SK-N-SH (cell line): ENCODE measurements at regions not wholly inside any gene's neighbourhood (a gene's known extent, or its start where the extent isn't known, plus 50 kb on each side); places are given as distances from the start of the nearest gene placed in this dataset.

ENCODE experiments used
- EP300 ChIP-seq, 2 experiments: IDR thresholded peaks; 2 replicates each; pipeline versions ENCODE4 v1.4.0 to v1.6.1; 2012; ENCODE audit warnings: borderline replicate concordance in 1 of 2, low read depth in 1 of 2, low read length in 1 of 2
- GABPA ChIP-seq: IDR thresholded peaks from 2 replicates; pipeline ENCODE4 v1.4.0; 2012; ENCODE audit warnings: low read depth, mild to moderate bottlenecking
- RAD21 ChIP-seq: IDR thresholded peaks from 2 replicates; pipeline ENCODE4 v1.6.1; 2012; ENCODE audit warnings: mild to moderate bottlenecking, low read length
- SIN3A ChIP-seq: IDR thresholded peaks from 2 replicates; pipeline ENCODE4 v1.6.1; 2012; ENCODE audit warnings: low read depth, mild to moderate bottlenecking, low read length, moderate library complexity, borderline replicate concordance
- SMC3 ChIP-seq: IDR thresholded peaks from 2 replicates; pipeline ENCODE4 v1.6.1; 2012; ENCODE audit warnings: low read depth, low read length, improper control_type of control experiment
- TAF1 ChIP-seq: IDR thresholded peaks from 2 replicates; pipeline ENCODE4 v1.6.1; 2012; ENCODE audit warnings: low read depth, mild to moderate bottlenecking, low read length, moderate library complexity, borderline replicate concordance
- TF ChIP-seq, protein P1 (sequence below): fragments of 200-600 bp; sonication (generic); IDR thresholded peaks from 2 replicates; pipeline ENCODE4 v1.6.1; 2017; ENCODE audit warnings: antibody characterized with exemption, mild to moderate bottlenecking, moderate library complexity
- TF ChIP-seq, protein P2 (sequence below): IDR thresholded peaks from 2 replicates; pipeline ENCODE4 v1.4.0; 2012; ENCODE audit warnings: low read depth, borderline replicate concordance
- TF ChIP-seq, protein P3 (sequence below): fragments of 150-350 bp; IDR thresholded peaks from 2 replicates; pipeline ENCODE4 v1.6.1; 2016; ENCODE audit warnings: mild to moderate bottlenecking, low read depth, low read length

DNA sequence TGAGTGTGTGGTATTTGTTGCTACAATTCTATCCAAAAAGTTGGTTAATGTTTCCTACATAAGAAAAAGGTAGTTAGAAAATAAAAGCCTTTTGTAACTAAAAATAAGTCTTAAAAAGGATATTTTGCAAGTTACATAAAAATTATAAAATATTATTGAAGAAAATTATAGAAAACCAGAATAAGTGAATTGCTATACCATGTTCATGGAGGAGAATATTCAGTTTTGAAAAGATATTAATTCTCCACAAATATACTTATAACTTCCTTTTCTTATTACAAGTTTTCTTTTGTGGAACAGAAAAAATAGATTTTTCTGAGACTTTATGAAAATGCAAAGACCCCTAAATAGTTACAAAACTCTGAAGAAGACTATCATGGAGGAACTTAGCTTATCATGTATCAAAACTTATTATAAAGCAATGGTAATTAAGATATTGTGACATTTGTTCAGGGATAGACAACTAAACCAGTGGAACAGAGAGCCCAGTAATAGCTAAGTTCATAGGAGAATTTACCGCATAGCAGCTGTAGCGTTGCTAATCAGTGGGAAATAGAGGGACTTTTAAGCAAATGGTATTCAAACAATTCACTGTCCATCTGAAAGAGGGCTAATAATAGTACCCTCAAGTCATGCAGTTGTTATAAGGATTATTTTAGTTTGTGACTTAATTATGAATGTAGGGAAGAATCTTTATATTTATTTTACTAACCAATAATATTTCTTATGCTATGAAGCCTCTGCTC is 515.2 kb upstream of the ZNF608 start:
- TF ChIP-seq, protein P1, sequence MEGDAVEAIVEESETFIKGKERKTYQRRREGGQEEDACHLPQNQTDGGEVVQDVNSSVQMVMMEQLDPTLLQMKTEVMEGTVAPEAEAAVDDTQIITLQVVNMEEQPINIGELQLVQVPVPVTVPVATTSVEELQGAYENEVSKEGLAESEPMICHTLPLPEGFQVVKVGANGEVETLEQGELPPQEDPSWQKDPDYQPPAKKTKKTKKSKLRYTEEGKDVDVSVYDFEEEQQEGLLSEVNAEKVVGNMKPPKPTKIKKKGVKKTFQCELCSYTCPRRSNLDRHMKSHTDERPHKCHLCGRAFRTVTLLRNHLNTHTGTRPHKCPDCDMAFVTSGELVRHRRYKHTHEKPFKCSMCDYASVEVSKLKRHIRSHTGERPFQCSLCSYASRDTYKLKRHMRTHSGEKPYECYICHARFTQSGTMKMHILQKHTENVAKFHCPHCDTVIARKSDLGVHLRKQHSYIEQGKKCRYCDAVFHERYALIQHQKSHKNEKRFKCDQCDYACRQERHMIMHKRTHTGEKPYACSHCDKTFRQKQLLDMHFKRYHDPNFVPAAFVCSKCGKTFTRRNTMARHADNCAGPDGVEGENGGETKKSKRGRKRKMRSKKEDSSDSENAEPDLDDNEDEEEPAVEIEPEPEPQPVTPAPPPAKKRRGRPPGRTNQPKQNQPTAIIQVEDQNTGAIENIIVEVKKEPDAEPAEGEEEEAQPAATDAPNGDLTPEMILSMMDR: no peak
- TF ChIP-seq SMC3 (no peak), TAF1 (no peak), GABPA (no peak), EP300 (IDR thresholded peaks at IDR 0.05; ENCODE audit: borderline replicate concordance in 1 of 2, low read depth in 1 of 2, low read length in 1 of 2) (no peak), RAD21 (no peak), SIN3A (no peak)
- TF ChIP-seq, protein P2, sequence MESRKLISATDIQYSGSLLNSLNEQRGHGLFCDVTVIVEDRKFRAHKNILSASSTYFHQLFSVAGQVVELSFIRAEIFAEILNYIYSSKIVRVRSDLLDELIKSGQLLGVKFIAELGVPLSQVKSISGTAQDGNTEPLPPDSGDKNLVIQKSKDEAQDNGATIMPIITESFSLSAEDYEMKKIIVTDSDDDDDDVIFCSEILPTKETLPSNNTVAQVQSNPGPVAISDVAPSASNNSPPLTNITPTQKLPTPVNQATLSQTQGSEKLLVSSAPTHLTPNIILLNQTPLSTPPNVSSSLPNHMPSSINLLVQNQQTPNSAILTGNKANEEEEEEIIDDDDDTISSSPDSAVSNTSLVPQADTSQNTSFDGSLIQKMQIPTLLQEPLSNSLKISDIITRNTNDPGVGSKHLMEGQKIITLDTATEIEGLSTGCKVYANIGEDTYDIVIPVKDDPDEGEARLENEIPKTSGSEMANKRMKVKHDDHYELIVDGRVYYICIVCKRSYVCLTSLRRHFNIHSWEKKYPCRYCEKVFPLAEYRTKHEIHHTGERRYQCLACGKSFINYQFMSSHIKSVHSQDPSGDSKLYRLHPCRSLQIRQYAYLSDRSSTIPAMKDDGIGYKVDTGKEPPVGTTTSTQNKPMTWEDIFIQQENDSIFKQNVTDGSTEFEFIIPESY: no peak
- TF ChIP-seq, protein P3, sequence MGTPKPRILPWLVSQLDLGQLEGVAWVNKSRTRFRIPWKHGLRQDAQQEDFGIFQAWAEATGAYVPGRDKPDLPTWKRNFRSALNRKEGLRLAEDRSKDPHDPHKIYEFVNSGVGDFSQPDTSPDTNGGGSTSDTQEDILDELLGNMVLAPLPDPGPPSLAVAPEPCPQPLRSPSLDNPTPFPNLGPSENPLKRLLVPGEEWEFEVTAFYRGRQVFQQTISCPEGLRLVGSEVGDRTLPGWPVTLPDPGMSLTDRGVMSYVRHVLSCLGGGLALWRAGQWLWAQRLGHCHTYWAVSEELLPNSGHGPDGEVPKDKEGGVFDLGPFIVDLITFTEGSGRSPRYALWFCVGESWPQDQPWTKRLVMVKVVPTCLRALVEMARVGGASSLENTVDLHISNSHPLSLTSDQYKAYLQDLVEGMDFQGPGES: no peak
